ENCODE measurements at regions not wholly inside any gene's neighbourhood (a gene's known extent, or its start where the extent isn't known, plus 50 kb on each side); places are given as distances from the start of the nearest gene placed in this dataset.

DNA sequence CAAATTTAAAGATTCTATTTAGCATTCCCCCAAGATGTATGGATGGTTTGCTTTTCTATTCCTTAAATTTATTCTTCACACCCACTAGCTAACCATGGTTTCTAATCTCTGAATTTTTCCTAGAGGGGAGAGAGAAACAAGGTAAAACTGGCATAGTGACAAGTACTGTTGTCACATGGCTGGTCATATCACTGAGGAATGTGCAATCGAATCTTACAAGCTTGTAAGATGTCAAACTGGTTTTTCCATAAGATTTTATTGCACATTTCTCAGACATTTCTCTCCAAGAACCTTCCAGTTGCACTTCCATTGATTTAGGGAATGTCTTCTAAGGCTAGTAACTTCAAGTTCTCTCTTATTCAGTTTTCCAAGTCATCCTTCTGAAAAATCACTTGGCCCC, 89.8 kb downstream of the MBL2 start:
- TF ChIP-seq EP300 (conservative IDR thresholded peaks at IDR 0.05; ENCODE audit: poor library complexity, severe bottlenecking) = no peak
- TF ChIP-seq, protein P1, sequence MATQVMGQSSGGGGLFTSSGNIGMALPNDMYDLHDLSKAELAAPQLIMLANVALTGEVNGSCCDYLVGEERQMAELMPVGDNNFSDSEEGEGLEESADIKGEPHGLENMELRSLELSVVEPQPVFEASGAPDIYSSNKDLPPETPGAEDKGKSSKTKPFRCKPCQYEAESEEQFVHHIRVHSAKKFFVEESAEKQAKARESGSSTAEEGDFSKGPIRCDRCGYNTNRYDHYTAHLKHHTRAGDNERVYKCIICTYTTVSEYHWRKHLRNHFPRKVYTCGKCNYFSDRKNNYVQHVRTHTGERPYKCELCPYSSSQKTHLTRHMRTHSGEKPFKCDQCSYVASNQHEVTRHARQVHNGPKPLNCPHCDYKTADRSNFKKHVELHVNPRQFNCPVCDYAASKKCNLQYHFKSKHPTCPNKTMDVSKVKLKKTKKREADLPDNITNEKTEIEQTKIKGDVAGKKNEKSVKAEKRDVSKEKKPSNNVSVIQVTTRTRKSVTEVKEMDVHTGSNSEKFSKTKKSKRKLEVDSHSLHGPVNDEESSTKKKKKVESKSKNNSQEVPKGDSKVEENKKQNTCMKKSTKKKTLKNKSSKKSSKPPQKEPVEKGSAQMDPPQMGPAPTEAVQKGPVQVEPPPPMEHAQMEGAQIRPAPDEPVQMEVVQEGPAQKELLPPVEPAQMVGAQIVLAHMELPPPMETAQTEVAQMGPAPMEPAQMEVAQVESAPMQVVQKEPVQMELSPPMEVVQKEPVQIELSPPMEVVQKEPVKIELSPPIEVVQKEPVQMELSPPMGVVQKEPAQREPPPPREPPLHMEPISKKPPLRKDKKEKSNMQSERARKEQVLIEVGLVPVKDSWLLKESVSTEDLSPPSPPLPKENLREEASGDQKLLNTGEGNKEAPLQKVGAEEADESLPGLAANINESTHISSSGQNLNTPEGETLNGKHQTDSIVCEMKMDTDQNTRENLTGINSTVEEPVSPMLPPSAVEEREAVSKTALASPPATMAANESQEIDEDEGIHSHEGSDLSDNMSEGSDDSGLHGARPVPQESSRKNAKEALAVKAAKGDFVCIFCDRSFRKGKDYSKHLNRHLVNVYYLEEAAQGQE (IDR thresholded peaks at IDR 0.05; ENCODE audit: borderline replicate concordance) = no peak
- TF ChIP-seq RAD21 (conservative IDR thresholded peaks at IDR 0.05) = no peak
- no peak for TF ChIP-seq POLR2AphosphoS5 (IDR thresholded peaks at IDR 0.05)
- TF ChIP-seq EZH2 (IDR thresholded peaks at IDR 0.05; ENCODE audit: borderline replicate concordance, insufficient read depth, low read length, poor library complexity, severe bottlenecking) = no peak
- TF ChIP-seq, protein P2, sequence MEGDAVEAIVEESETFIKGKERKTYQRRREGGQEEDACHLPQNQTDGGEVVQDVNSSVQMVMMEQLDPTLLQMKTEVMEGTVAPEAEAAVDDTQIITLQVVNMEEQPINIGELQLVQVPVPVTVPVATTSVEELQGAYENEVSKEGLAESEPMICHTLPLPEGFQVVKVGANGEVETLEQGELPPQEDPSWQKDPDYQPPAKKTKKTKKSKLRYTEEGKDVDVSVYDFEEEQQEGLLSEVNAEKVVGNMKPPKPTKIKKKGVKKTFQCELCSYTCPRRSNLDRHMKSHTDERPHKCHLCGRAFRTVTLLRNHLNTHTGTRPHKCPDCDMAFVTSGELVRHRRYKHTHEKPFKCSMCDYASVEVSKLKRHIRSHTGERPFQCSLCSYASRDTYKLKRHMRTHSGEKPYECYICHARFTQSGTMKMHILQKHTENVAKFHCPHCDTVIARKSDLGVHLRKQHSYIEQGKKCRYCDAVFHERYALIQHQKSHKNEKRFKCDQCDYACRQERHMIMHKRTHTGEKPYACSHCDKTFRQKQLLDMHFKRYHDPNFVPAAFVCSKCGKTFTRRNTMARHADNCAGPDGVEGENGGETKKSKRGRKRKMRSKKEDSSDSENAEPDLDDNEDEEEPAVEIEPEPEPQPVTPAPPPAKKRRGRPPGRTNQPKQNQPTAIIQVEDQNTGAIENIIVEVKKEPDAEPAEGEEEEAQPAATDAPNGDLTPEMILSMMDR (IDR thresholded peaks at IDR 0.05; ENCODE audit: poor library complexity, severe bottlenecking) = no peak
- TF ChIP-seq MXI1 (conservative IDR thresholded peaks at IDR 0.05; ENCODE audit: poor library complexity, severe bottlenecking) = no peak
- TF ChIP-seq SMC3 (conservative IDR thresholded peaks at IDR 0.05; ENCODE audit: poor library complexity) = no peak
- no peak for TF ChIP-seq TAF1 (IDR thresholded peaks at IDR 0.05; ENCODE audit: low read depth)
- Histone ChIP-seq H3K9me3 (ENCODE audit: low read length) (no peaks in the 10 kb centered on the region), H3K79me2 (replicated peaks; ENCODE audit: insufficient read depth, low read length) (no peaks in the 10 kb centered on the region), H2AFZ (ENCODE audit: low read depth, low read length) (no peak overlapping the region), H4K20me1 (ENCODE audit: insufficient read depth) (no peaks in the 10 kb centered on the region), H3K4me2 (ENCODE audit: low read length) (no peak overlapping the region), H3K4me3 (ENCODE audit: low read length) (no peak overlapping the region), H3K9ac (ENCODE audit: low read length) (no peak overlapping the region), H3K27ac (ENCODE audit: low read length) (no peak overlapping the region), H3K9me2 (ENCODE audit: insufficient read depth, low read length) (no peaks in the 10 kb centered on the region), H3K27me3 (ENCODE audit: insufficient read depth, low read depth, low read length) (no peaks in the 10 kb centered on the region), H3F3A (ENCODE audit: insufficient read depth, low read length, poor library complexity, severe bottlenecking) (no peaks in the 10 kb centered on the region), H3K36me3 (ENCODE audit: insufficient read depth, low read length) (no peaks in the 10 kb centered on the region)

DNA sequence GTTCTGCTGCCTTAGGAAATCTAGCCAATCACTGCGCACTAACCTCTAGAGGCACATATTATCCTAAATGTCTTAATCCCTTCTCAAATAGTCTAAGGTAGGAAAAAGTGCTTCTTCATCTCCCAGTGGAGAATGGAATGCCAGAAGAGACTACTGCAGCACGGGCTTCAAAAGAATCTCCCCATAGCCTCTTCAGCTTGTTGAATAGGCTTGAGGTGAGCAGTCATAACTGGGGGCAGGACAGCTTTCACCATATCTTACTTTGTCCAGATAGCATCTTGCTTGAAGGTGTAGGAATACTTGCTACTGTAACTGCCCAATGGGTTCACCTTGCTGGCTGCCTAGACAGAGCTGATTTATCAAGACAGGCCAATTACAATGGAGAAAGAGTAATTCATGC, 88.8 kb downstream of the MBL2 start:
- no peaks in the 10 kb centered on the region for H4K20me1 ChIP-seq (ENCODE audit: insufficient read depth)
- no peak overlapping the region for H3K9ac ChIP-seq (ENCODE audit: low read length)

More for the DNA sequence above, 88.8 kb downstream of the MBL2 start:
- Histone ChIP-seq H3K9me2 (ENCODE audit: insufficient read depth, low read length) (no peaks in the 10 kb centered on the region), H3K79me2 (replicated peaks; ENCODE audit: insufficient read depth, low read length) (no peaks in the 10 kb centered on the region), H2AFZ (ENCODE audit: low read depth, low read length) (no peak overlapping the region), H3K4me2 (ENCODE audit: low read length) (no peak overlapping the region), H3K27ac (ENCODE audit: low read length) (no peak overlapping the region), H3K27me3 (ENCODE audit: insufficient read depth, low read depth, low read length) (no peaks in the 10 kb centered on the region), H3F3A (ENCODE audit: insufficient read depth, low read length, poor library complexity, severe bottlenecking) (no peaks in the 10 kb centered on the region), H3K36me3 (ENCODE audit: insufficient read depth, low read length) (no peaks in the 10 kb centered on the region), H3K9me3 (ENCODE audit: low read length) (no peaks in the 10 kb centered on the region), H3K4me3 (ENCODE audit: low read length) (no peak overlapping the region)
- no peak for TF ChIP-seq POLR2AphosphoS5 (IDR thresholded peaks at IDR 0.05)
- no peak for TF ChIP-seq RAD21 (conservative IDR thresholded peaks at IDR 0.05)
- TF ChIP-seq, protein P1 (IDR thresholded peaks at IDR 0.05; ENCODE audit: borderline replicate concordance) = no peak
- TF ChIP-seq, protein P2 (IDR thresholded peaks at IDR 0.05; ENCODE audit: poor library complexity, severe bottlenecking) = no peak
- TF ChIP-seq EP300 (conservative IDR thresholded peaks at IDR 0.05; ENCODE audit: poor library complexity, severe bottlenecking) = no peak
- no peak for TF ChIP-seq MXI1 (conservative IDR thresholded peaks at IDR 0.05; ENCODE audit: poor library complexity, severe bottlenecking)
- no peak for TF ChIP-seq EZH2 (IDR thresholded peaks at IDR 0.05; ENCODE audit: borderline replicate concordance, insufficient read depth, low read length, poor library complexity, severe bottlenecking)
- no peak for TF ChIP-seq SMC3 (conservative IDR thresholded peaks at IDR 0.05; ENCODE audit: poor library complexity)
- no peak for TF ChIP-seq TAF1 (IDR thresholded peaks at IDR 0.05; ENCODE audit: low read depth)

Measured in neural cell (in vitro differentiated cells).